ENCODE measurements at regions not wholly inside any gene's neighbourhood (a gene's known extent, or its start where the extent isn't known, plus 50 kb on each side); places are given as distances from the start of the nearest gene placed in this dataset.

DNA sequence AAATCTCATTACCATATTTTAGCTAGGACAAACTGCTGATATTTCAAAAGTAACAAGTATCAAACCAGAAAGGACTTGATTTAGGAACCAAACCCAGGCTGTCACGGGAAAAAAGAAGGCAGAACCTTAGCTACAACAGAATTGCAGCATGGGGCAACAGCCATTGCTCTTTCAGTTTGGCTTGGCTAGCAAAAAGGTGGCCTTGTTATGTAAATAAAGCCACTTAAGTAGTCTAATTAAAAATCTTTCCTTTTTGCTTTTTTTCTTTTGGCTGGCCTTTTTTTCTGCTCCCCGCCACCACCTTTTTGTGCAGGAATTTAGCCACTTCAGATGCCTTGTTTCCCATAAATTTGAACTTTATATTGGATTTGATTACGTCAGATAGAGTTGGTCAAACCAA is 235.9 kb downstream of the CPXCR1 start:
- Histone ChIP-seq H3K79me2 (ENCODE audit: insufficient read depth) (no peaks in the 10 kb centered on the region), H3K27me3 (ENCODE audit: insufficient read depth) (peaks cover 8% of the 10 kb centered on the region; the same call in 1 of the 2 replicates), H3K9me2 (no peaks in the 10 kb centered on the region), H3K4me3 (ENCODE audit: low read depth in 2 of 2, low read length in 1 of 2) (no peak overlapping the region), H3K4me2 (no peak overlapping the region), H3K9me3 (no peaks in the 10 kb centered on the region), H3K4me1 (ENCODE audit: control insufficient read depth in 1 of 2, insufficient read depth in 2 of 2, low read depth in 1 of 2, low read length in 1 of 2) (no peaks in the 10 kb centered on the region), H3K27ac (ENCODE audit: low read depth in 2 of 2, low read length in 1 of 2) (no peak overlapping the region), H2AFZ (ENCODE audit: low read depth) (no peak overlapping the region), H3F3A (replicated peaks; ENCODE audit: insufficient read depth) (no peaks in the 10 kb centered on the region), H4K20me1 (ENCODE audit: insufficient read depth) (no peaks in the 10 kb centered on the region), H3K9ac (no peak overlapping the region), H3K36me3 (replicated peaks in 1 of 2; ENCODE audit: control insufficient read depth in 1 of 2, insufficient read depth in 2 of 2, low read length in 1 of 2) (no peaks in the 10 kb centered on the region)
- ChIA-PET CTCF (no interaction called here), POLR2A (no interaction called here)
- TF ChIP-seq FOXM1 (IDR thresholded peaks at IDR 0.05; ENCODE audit: low read depth) = no peak
- no peak for TF ChIP-seq RAD21 (IDR thresholded peaks at IDR 0.05; ENCODE audit: low read length)
- no peak for TF ChIP-seq SMC3 (IDR thresholded peaks at IDR 0.05; ENCODE audit: low read depth, low read length)
- TF ChIP-seq REST (IDR thresholded peaks at IDR 0.05; ENCODE audit: low read depth, low read length) = no peak
- TF ChIP-seq MAX (IDR thresholded peaks at IDR 0.05; ENCODE audit: low read depth) = no peak
- no peak for TF ChIP-seq POLR2AphosphoS5 (IDR thresholded peaks at IDR 0.05; ENCODE audit: low read depth, low read length)
- TF ChIP-seq RFX5 (IDR thresholded peaks at IDR 0.05; ENCODE audit: low read length) = no peak
- no peak for TF ChIP-seq FOXJ3 (CRISPR knock-in tag; IDR thresholded peaks at IDR 0.05)
- TF ChIP-seq NRF1 (IDR thresholded peaks at IDR 0.05; ENCODE audit: low read depth, low read length) = no peak
- no peak for TF ChIP-seq FOSL2 (IDR thresholded peaks at IDR 0.05; ENCODE audit: borderline replicate concordance, low read depth)
- TF ChIP-seq SIN3A (IDR thresholded peaks at IDR 0.05; ENCODE audit: borderline replicate concordance, low read depth, low read length) = no peak
- TF ChIP-seq MEF2A (IDR thresholded peaks at IDR 0.05; ENCODE audit: borderline replicate concordance, low read depth) = no peak
- no peak for TF ChIP-seq ZBTB33 (IDR thresholded peaks at IDR 0.05; ENCODE audit: borderline replicate concordance, low read depth)
- no peak for TF ChIP-seq RCOR1 (IDR thresholded peaks at IDR 0.05; ENCODE audit: low read length)
- TF ChIP-seq EP300 (IDR thresholded peaks at IDR 0.05; ENCODE audit: borderline replicate concordance in 1 of 2, low read depth in 1 of 2, low read length in 1 of 2) = no peak
- TF ChIP-seq USF2 (IDR thresholded peaks at IDR 0.05; ENCODE audit: borderline replicate concordance, low read depth, low read length) = no peak
- TF ChIP-seq MXI1 (IDR thresholded peaks at IDR 0.05; ENCODE audit: low read depth, low read length) = no peak
- TF ChIP-seq GABPA (IDR thresholded peaks at IDR 0.05; ENCODE audit: low read depth) = no peak
- TF ChIP-seq TEAD4 (IDR thresholded peaks at IDR 0.05; ENCODE audit: borderline replicate concordance, insufficient read depth) = no peak
- 2% methylated on average over 3 of the region's 3 CpGs for WGBS (ENCODE audit: low lambda C conversion rate)
- DNase-seq = no peak

Data from SK-N-SH (cell line).